ENCODE measurements at regions not wholly inside any gene's neighbourhood (a gene's known extent, or its start where the extent isn't known, plus 50 kb on each side); places are given as distances from the start of the nearest gene placed in this dataset.

- no peak overlapping the region for H4K8ac ChIP-seq (ENCODE audit: low read depth, low read length)
- H2AFZ ChIP-seq (ENCODE audit: insufficient read depth, low read length, poor library complexity): no peak overlapping the region
- no peaks in the 10 kb centered on the region for H3K79me2 ChIP-seq (ENCODE audit: control insufficient read depth, insufficient read depth, low read length, poor library complexity)
- no peak overlapping the region for H3K4me3 ChIP-seq (ENCODE audit: low read depth, low read length)
- no peak overlapping the region for H2BK120ac ChIP-seq (ENCODE audit: insufficient read depth, low read length, poor library complexity)
- no peak overlapping the region for H3K4ac ChIP-seq (ENCODE audit: low read depth, low read length)
- H3K14ac ChIP-seq (ENCODE audit: low read length): no peak overlapping the region
- H3K4me2 ChIP-seq (ENCODE audit: low read length): no peak overlapping the region
- no peaks in the 10 kb centered on the region for H3K4me1 ChIP-seq (ENCODE audit: control insufficient read depth in 1 of 2, insufficient read depth in 2 of 2, low read length in 2 of 2)
- H3K18ac ChIP-seq (ENCODE audit: low read length): no peak overlapping the region
- H3K27ac ChIP-seq (ENCODE audit: low read depth, low read length): no peak overlapping the region
- no peak overlapping the region for H4K91ac ChIP-seq (ENCODE audit: low read depth, low read length)
- no peak overlapping the region for H3K9ac ChIP-seq (ENCODE audit: low read length)
- H3K23ac ChIP-seq (ENCODE audit: low read length): no peak overlapping the region
- no peak overlapping the region for H2BK5ac ChIP-seq (ENCODE audit: low read depth, low read length, poor library complexity)
- no peak overlapping the region for H4K12ac ChIP-seq (ENCODE audit: low read depth, low read length)
- H2AK5ac ChIP-seq (ENCODE audit: low read length): no peak overlapping the region
- H2BK12ac ChIP-seq (ENCODE audit: low read length): no peak overlapping the region
- no peaks in the 10 kb centered on the region for H3K9me3 ChIP-seq (ENCODE audit: insufficient read depth, low read depth, low read length)
- no CpG with 5 or more reads among the region's 4 CpGs for WGBS (ENCODE audit: extremely low coverage, insufficient coverage, insufficient read length)
- H3K79me1 ChIP-seq (ENCODE audit: low read length): no peaks in the 10 kb centered on the region
- no peaks in the 10 kb centered on the region for H3K36me3 ChIP-seq (ENCODE audit: control insufficient read depth in 1 of 2, insufficient read depth in 2 of 2, low read length in 2 of 2)
- H3K27me3 ChIP-seq (ENCODE audit: insufficient read depth, low read length): no peaks in the 10 kb centered on the region
- no peak for DNase-seq
Measured at GRCh38 chr6:15829156-15829555, 166.3 kb upstream of the DTNBP1 start.

- DNase-seq: no peak
- H3K27me3 ChIP-seq (ENCODE audit: insufficient read depth, low read length): no peaks in the 10 kb centered on the region
- H3K79me1 ChIP-seq (ENCODE audit: low read length): no peaks in the 10 kb centered on the region
- H3K23ac ChIP-seq (ENCODE audit: low read length): no peak overlapping the region
- no peak overlapping the region for H3K4me3 ChIP-seq (ENCODE audit: low read depth, low read length)
- H3K4me2 ChIP-seq (ENCODE audit: low read length): no peak overlapping the region
- H3K4me1 ChIP-seq (ENCODE audit: control insufficient read depth in 1 of 2, insufficient read depth in 2 of 2, low read length in 2 of 2): no peaks in the 10 kb centered on the region
- no peak overlapping the region for H3K27ac ChIP-seq (ENCODE audit: low read depth, low read length)
- H2AFZ ChIP-seq (ENCODE audit: insufficient read depth, low read length, poor library complexity): no peak overlapping the region
- H3K79me2 ChIP-seq (ENCODE audit: control insufficient read depth, insufficient read depth, low read length, poor library complexity): no peaks in the 10 kb centered on the region
- H2AK5ac ChIP-seq (ENCODE audit: low read length): no peak overlapping the region
- no peak overlapping the region for H3K14ac ChIP-seq (ENCODE audit: low read length)
- H3K36me3 ChIP-seq (ENCODE audit: control insufficient read depth in 1 of 2, insufficient read depth in 2 of 2, low read length in 2 of 2): no peaks in the 10 kb centered on the region
- H4K8ac ChIP-seq (ENCODE audit: low read depth, low read length): no peak overlapping the region
- H4K12ac ChIP-seq (ENCODE audit: low read depth, low read length): no peak overlapping the region
- no peak overlapping the region for H2BK12ac ChIP-seq (ENCODE audit: low read length)
- no peak overlapping the region for H4K91ac ChIP-seq (ENCODE audit: low read depth, low read length)
- H2BK120ac ChIP-seq (ENCODE audit: insufficient read depth, low read length, poor library complexity): no peak overlapping the region
- H2BK5ac ChIP-seq (ENCODE audit: low read depth, low read length, poor library complexity): no peak overlapping the region
- no CpG with 5 or more reads among the region's 8 CpGs for WGBS (ENCODE audit: extremely low coverage, insufficient coverage, insufficient read length)
- no peak overlapping the region for H3K18ac ChIP-seq (ENCODE audit: low read length)
- no peak overlapping the region for H3K4ac ChIP-seq (ENCODE audit: low read depth, low read length)
- H3K9ac ChIP-seq (ENCODE audit: low read length): no peak overlapping the region
- no peaks in the 10 kb centered on the region for H3K9me3 ChIP-seq (ENCODE audit: insufficient read depth, low read depth, low read length)
Measured at GRCh38 chr6:15827496-15828255, 164.8 kb upstream of the DTNBP1 start.

GRCh38 chr6:15826814-15827318 is 164.0 kb upstream of the DTNBP1 start:
- H4K91ac ChIP-seq (ENCODE audit: low read depth, low read length): no peak overlapping the region
- no CpG with 5 or more reads among the region's 5 CpGs for WGBS (ENCODE audit: extremely low coverage, insufficient coverage, insufficient read length)
- no peaks in the 10 kb centered on the region for H3K36me3 ChIP-seq (ENCODE audit: control insufficient read depth in 1 of 2, insufficient read depth in 2 of 2, low read length in 2 of 2)
- no peak overlapping the region for H2BK5ac ChIP-seq (ENCODE audit: low read depth, low read length, poor library complexity)
- no peak overlapping the region for H3K14ac ChIP-seq (ENCODE audit: low read length)
- H3K4ac ChIP-seq (ENCODE audit: low read depth, low read length): no peak overlapping the region
- no peak overlapping the region for H3K18ac ChIP-seq (ENCODE audit: low read length)
- H4K8ac ChIP-seq (ENCODE audit: low read depth, low read length): no peak overlapping the region
- no peak overlapping the region for H3K27ac ChIP-seq (ENCODE audit: low read depth, low read length)
- no peak overlapping the region for H3K9ac ChIP-seq (ENCODE audit: low read length)
- no peaks in the 10 kb centered on the region for H3K79me2 ChIP-seq (ENCODE audit: control insufficient read depth, insufficient read depth, low read length, poor library complexity)
- H3K4me2 ChIP-seq (ENCODE audit: low read length): no peak overlapping the region
- H4K12ac ChIP-seq (ENCODE audit: low read depth, low read length): no peak overlapping the region
- no peaks in the 10 kb centered on the region for H3K9me3 ChIP-seq (ENCODE audit: insufficient read depth, low read depth, low read length)
- H3K4me3 ChIP-seq (ENCODE audit: low read depth, low read length): no peak overlapping the region
- H2BK12ac ChIP-seq (ENCODE audit: low read length): no peak overlapping the region
- no peak overlapping the region for H3K23ac ChIP-seq (ENCODE audit: low read length)
- H2BK120ac ChIP-seq (ENCODE audit: insufficient read depth, low read length, poor library complexity): no peak overlapping the region
- H3K79me1 ChIP-seq (ENCODE audit: low read length): no peaks in the 10 kb centered on the region
- no peaks in the 10 kb centered on the region for H3K27me3 ChIP-seq (ENCODE audit: insufficient read depth, low read length)
- no peaks in the 10 kb centered on the region for H3K4me1 ChIP-seq (ENCODE audit: control insufficient read depth in 1 of 2, insufficient read depth in 2 of 2, low read length in 2 of 2)
- H2AFZ ChIP-seq (ENCODE audit: insufficient read depth, low read length, poor library complexity): no peak overlapping the region
- DNase-seq: no peak
- no peak overlapping the region for H2AK5ac ChIP-seq (ENCODE audit: low read length)

- no peak overlapping the region for H3K23ac ChIP-seq (ENCODE audit: low read length)
- H3K27me3 ChIP-seq (ENCODE audit: insufficient read depth, low read length): no peaks in the 10 kb centered on the region
- no peaks in the 10 kb centered on the region for H3K79me2 ChIP-seq (ENCODE audit: control insufficient read depth, insufficient read depth, low read length, poor library complexity)
Measured at GRCh38 chr6:15825332-15825930, 162.6 kb upstream of the DTNBP1 start.

More at GRCh38 chr6:15825332-15825930, 162.6 kb upstream of the DTNBP1 start:
- H2BK5ac ChIP-seq (ENCODE audit: low read depth, low read length, poor library complexity): no peak overlapping the region
- no peak overlapping the region for H2BK12ac ChIP-seq (ENCODE audit: low read length)
- no peak overlapping the region for H3K18ac ChIP-seq (ENCODE audit: low read length)
- H3K27ac ChIP-seq (ENCODE audit: low read depth, low read length): no peak overlapping the region
- no peak overlapping the region for H3K4me3 ChIP-seq (ENCODE audit: low read depth, low read length)
- H2AFZ ChIP-seq (ENCODE audit: insufficient read depth, low read length, poor library complexity): no peak overlapping the region
- DNase-seq: no peak
- H3K4me2 ChIP-seq (ENCODE audit: low read length): no peak overlapping the region
- no peak overlapping the region for H4K8ac ChIP-seq (ENCODE audit: low read depth, low read length)
- H2AK5ac ChIP-seq (ENCODE audit: low read length): no peak overlapping the region
- no peak overlapping the region for H3K14ac ChIP-seq (ENCODE audit: low read length)
- no peaks in the 10 kb centered on the region for H3K9me3 ChIP-seq (ENCODE audit: insufficient read depth, low read depth, low read length)
- no CpG with 5 or more reads among the region's 8 CpGs for WGBS (ENCODE audit: extremely low coverage, insufficient coverage, insufficient read length)
- no peaks in the 10 kb centered on the region for H3K36me3 ChIP-seq (ENCODE audit: control insufficient read depth in 1 of 2, insufficient read depth in 2 of 2, low read length in 2 of 2)
- H3K4me1 ChIP-seq (ENCODE audit: control insufficient read depth in 1 of 2, insufficient read depth in 2 of 2, low read length in 2 of 2): no peaks in the 10 kb centered on the region
- H2BK120ac ChIP-seq (ENCODE audit: insufficient read depth, low read length, poor library complexity): no peak overlapping the region
- no peak overlapping the region for H3K9ac ChIP-seq (ENCODE audit: low read length)
- H3K79me1 ChIP-seq (ENCODE audit: low read length): no peaks in the 10 kb centered on the region
- H3K4ac ChIP-seq (ENCODE audit: low read depth, low read length): no peak overlapping the region
- no peak overlapping the region for H4K12ac ChIP-seq (ENCODE audit: low read depth, low read length)
- H4K91ac ChIP-seq (ENCODE audit: low read depth, low read length): no peak overlapping the region
